ENCODE measurements at regions not wholly inside any gene's neighbourhood (a gene's known extent, or its start where the extent isn't known, plus 50 kb on each side); places are given as distances from the start of the nearest gene placed in this dataset.

DNA sequence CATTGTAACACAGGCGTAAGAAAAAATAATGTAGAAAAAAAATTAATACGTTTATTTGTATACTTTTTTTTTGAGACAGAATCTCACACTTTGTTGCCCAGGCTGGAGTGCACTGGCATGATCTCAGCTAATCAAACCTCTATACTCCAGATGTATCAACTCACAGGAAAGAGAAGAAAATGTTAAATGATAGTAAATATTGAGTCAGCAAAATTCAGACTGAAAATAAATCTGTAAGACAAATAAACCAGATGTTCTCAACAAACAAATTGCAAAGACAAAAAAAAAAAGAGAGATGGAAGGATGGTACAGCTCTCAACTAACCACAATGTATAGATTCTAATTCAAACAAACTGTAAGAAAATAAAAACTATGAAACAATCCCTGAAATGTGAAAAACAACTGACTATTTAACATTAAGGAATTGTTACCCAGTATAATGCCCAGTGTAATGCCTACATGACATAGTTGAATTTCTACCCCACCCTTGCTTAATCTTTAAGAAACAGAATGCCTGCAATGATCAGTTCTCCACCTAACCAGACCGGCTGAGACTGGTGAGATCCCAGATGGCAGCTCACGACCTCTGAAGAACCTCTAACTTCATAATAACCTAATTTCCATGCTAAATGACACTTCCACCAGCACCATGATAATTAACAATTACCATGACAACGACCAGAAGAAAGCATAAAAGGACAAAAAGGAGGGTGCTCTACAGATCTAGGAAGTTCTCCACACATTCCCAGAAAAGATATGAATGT, 272.0 kb upstream of the GNAI1 start:
- DNase-seq: no peak

DNA sequence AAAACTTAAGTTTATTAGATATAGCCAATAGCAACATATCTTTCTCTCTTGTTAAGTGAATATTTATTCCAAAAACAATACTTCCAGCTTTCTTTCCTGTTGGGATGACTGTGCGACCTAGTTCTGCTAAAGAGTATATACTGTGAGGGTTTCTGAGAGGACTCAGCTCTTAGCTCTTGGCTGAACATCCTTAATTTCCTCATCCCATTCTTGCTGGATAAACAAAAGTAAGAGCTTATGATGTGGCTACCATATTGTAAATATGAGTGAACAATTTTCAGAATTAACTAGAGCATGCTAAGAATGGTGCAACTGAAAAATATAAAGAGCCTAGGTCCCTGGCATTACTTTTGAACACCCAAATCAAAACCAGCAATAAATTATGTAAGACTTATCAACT, 279.5 kb upstream of the GNAI1 start:
- DNase-seq: no peak

DNA sequence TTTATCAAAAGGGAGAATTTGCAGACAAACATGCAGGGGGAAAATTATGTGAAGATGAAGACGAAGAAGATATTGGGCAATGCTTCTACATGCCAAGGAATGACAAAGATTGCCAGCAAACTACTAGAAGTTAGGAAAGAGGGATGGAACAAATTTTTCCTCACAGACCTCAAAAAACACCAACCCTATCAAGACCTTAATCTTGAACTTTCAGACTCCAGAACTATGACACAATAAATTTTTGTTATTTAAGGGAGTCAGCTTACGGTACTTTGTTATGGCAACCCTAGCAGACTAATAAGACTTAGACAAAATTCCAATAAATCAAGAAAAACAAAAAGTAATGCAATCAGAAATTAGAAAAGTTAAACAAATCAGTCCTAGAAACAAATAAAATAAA, 280.0 kb upstream of the GNAI1 start:
- DNase-seq: no peak

DNA sequence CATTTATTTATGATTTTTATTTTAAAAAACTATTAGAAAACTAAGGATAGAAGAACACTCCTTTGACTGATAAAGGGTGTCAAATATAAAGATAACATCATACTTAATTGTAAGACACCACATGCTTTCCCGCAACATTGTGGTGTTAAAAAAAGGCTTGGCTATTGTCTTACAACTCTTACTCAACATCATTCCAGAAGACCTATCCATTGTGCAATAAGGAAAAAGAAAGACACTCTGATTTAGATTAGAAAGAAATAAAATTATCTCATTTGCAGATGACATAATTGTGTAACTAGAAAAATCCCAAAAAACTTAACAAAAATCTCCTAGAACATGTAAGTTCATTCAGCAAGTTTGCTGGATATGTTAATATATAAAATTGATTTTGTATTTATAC, 296.7 kb upstream of the GNAI1 start:
- no peak for DNase-seq

DNA sequence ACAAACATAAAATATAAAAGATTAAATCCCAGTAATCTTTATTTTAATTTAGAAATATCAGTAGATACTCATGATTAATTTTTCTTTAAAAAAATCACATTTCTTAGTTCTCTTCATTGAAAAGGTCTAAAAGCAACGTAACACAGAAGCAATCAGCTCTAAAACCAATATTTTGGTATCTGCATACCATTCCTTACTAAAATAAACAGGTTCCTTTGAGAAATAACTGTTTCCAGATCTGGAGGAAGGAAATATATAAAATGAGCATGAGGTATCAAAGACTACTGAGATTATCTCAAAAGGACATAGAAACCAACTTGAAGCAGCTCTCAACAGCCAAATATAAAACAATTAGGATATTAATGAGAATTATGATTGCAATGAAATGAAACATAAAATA, 301.0 kb upstream of the GNAI1 start:
- no peak for DNase-seq

DNA sequence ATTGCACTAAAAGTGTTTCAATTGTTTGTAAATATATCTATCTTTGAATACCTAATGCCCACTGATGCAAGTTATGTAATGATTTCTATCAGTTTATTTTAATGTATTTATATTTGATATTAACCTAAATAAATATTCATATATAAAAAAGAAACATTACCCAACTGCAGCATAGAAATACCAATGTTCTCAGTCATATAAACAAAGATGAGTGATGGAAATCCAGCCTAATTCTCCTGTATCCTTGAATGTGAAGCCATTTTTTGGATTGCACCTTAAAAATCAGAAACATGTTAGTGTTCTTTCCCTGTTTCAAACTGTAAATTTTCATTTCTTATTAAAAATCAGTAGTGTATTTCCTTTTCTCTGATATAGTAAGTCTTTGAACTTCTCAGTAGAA, 305.8 kb upstream of the GNAI1 start:
- DNase-seq: no peak

DNA sequence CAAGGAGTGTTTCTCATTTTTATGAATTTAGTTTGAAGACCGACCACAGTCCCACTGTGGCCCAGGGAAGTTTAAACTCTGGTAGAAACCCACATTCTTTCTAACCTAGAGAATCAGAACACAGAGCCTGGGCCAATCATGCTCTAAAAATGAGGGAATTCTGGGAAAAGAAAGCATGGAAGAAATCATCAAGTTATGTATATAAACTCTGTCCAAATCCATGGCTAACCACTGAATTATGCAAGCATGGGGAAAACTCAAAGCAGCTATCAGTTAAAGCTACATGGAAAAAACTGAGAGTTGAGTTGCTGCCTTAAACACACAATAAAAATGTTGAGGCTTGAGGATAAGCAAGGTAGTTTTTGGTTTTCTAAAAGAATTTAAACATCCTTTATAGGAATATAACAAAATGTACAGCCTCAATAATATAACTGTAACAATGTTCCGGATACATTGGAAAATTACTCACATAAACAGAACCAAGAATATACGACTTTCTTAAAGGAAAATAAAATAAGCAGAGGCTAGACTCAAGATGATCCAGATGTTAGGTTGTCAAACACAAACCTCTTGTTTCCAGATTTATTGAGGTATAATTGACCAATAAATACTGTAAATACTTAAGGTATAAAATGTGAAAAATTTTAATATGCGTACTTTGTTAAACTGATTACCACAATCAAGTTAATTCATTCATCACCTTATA, 311.2 kb upstream of the GNAI1 start:
- no peak for DNase-seq

DNA sequence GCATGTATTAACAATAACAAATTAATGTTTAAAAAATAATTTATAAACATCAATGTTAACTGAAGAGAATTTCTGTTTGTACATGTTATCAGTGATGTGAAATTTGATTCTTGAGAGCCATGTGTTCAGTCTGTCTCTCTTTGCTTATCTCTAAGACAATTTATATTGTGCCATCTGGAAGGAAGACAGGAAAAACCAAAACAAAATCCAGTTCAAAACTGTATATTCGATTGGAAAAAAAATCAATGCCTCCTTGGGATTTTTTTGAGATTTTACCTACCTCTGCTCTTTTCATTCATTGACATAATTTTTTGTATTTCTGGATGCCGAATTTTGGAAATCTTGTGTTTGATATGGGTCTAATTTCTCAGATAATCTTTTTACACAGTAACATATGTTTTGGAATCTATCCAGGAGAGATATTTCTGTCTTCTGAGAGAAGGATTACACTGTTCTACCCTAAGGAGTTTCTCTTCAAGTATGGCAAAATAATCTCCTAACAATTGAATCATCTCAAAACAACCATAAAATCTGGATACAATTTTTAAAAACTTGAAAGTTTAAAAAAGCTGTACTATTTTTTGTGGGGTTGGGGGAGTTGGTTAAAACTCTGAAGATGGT, 311.9 kb upstream of the GNAI1 start:
- no peak for DNase-seq

DNA sequence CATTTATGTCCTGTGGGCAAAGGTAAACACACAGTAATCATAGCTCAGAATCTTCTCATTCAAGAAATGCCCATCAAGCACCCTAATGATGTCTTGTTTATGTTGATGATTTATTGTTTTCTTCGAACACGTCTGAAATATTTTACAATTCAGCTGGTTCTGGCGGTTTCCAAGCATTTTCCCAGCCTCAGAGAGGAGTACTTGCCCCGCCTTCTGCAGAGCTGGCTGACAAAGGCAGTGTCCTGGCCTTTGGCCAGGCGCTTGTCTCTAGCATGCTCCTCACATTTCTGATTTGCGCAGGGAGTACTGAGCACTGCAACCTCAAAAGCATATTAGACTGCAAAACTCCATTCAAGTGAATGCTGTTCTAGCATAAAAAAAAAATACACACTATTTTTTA, 314.2 kb upstream of the GNAI1 start:
- peak; percentile 48 for DNase-seq

DNA sequence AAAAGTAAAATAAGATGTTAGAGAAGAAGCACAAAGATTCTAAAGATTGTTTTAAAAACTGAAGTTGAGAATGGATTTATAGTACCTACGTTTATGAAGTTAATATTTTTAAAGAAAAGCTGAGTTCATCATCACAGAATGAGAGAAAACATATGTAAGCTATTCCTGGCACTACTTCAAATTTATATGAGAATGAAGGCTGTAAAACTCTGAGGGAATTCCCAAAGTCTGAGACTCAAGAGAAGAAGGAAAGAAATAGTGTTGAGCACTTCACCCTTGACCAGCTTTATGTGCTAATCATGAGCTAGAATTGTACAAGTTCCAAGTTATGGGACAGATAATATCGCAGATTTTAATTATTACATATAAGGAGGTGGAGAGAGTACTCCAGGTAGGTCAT, 323.7 kb upstream of the GNAI1 start:
- DNase-seq: no peak

DNA sequence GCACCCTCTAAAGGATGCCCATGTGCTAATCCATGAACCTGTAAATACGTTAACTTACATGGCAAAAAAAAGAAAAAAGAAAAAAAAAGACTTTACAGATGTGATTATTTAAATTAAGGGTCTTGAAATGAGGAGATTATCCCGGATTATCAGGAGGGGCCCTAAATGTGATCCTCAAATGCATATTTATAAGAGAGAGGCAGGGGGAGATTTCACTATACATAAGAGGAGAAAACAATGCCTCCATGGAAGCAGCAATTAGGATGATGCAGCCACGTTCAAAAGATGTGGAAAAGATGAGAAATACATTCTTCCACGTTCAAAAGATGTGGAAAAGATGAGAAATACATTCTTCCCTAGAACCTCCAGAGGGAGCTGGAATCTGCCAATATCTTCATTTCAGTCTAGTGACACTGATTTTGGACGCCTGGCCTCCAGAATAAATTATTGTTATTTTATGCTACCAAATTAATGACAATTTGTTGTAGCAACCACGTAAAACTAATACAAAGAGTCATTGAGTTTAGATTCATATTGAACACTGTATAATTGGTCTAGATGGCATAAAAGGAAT, 328.4 kb upstream of the GNAI1 start:
- DNase-seq: peak; percentile 20

DNA sequence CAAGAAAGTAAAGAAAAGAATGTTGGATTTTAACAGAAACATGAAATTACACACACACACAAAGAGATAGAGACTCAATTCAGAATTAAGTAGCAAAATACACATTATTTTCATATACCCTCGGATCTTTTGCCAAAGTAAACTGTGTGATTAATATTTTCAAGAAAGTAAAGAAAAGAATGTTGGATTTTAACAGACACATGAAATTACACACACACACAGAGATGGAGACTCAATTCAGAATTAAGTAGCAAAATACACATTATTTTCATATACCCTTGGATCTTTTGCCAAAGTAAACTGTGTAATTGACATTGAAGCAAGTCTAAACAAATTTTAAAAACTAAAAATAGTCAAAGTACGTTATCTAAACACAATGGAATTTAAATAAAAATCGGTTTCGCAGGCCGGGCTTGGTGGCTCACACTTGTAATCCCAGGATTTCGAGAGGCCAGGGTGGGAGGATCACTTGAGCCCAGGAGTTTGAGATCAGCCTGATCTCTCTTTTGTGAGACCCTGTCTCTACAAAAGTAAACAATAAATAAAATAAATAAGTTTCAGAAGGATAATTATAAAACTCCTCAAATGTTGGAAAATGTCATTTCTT, 337.3 kb upstream of the MAGI2 start:
- peak; percentile 31 for DNase-seq

DNA sequence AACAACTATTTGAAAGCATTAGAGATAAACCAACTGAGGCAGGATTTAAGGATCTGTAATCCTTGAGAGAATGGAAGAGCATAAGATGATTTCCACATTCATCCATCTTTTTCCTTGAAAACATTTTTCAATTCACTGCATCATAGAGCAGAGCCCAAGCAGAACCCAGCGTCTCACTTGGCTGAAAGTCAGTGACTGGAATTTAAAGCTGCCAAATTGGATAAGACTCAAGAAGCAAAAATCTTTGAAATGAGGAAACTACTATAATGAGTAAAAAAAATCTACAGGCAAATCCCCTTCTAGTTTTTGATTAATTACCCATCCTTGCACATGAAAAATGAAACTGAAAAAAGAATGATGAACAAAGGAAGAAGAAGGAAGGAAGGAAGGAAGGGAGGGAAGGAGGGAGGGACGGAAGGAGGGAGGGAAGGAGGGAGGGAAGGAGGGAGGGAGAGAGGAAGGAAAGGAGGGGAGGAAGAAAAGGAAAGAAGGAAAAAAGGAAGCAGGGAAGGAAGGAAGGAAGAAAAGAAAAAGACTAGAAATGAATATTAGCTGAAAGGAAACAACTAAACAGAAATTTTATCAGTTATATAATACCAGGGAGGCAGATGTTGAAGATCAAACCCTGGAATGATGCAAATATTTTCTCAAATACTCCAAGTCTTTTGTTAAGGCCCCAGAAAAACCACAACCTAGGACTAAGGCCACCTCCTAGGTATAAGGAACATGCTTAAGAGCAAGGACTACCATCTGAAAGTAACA, 336.3 kb upstream of the MAGI2 start:
- DNase-seq: no peak

DNA sequence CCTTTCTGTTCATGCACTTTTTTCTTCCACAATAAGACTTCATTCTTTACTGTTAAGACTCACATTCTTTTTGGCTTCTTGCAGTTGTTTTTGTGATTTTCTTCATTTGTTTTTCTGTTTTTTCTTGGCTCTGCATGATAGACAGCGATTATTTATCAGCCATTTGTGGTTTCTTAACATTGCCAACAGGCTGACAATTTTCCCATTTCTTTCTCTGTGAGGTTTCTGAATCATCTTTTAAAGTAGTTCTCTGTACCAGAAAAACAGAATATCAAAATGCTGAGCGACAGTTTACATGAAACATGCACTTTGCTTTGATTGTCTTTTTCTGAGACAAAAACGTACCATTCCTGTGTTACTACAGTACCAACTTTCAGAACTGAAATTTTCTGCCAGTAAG, 334.2 kb upstream of the MAGI2 start:
- no peak for DNase-seq

DNA sequence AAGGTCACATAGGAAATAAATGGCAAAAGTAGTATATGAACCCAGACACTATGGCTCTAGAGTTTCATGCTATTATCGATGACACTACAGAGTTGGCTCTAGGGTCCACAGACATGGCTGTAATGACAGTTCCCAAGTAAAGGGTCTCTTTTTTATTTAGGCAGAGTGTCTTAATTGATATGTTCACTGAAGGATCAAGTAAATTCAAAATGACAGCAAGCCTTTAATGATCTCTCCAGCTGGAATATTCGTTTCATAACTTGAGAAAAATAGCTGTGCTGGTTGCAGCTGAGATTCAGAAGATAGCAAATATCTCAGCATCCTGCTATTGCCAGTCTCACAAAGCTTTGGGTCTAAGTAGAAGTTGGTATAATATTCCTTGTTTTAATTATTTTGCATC, 333.6 kb upstream of the MAGI2 start:
- DNase-seq: no peak

DNA sequence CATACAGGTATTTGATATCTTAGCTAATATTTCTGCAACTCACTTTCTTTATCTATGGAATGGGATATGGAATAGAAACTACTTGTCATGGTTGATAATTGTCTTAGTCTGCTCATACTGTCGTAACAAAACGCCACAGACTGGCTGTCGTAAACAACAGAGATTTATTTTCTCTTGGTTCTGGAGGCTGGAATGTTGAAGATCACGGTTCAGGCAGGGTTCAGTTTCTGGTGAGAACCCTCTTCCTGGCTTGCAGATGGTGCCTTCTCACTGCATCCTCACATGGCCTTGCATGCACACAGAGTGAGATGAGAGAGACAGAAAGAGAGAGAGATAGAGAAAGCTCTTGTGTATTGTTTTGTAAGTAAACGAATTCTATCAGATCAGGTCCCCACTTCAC, 332.7 kb upstream of the MAGI2 start:
- no peak for DNase-seq

DNA sequence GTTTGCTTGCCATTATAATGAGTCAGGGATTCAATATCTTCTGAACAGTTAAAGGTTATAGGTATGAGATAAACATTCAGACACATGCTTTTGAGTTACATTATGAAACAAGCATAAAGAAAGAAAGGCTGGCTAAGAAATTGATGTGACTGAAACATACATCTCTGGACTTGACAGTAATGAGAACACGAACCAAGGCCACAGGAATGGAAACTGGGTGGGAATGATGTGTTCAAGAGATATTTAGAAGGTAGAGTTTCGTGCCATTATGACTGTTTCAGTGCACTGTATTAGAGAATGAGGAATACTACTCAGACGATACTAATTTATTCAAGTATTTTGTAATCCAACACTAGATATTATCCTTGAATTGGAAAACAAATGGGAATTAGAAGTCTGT, 332.1 kb upstream of the MAGI2 start:
- no peak for DNase-seq

DNA sequence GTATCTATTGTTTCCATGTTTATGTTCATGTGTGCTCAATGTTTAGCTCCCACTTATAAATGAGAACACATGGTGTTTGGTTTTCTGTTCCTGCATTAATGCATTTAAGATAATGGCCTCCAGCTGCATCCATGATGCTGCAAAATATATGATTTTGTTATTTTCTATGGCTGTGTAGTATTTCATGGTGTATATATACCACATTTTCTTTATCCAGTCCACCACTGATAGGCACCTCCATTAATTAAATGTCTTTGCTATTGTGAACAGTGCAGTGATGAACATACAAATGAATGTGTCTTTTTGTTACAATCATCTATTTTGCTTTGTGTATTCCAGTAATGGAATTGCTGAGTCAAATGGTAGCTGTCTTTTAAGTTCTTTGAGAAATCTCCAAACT, 329.4 kb upstream of the MAGI2 start:
- no peak for DNase-seq

DNA sequence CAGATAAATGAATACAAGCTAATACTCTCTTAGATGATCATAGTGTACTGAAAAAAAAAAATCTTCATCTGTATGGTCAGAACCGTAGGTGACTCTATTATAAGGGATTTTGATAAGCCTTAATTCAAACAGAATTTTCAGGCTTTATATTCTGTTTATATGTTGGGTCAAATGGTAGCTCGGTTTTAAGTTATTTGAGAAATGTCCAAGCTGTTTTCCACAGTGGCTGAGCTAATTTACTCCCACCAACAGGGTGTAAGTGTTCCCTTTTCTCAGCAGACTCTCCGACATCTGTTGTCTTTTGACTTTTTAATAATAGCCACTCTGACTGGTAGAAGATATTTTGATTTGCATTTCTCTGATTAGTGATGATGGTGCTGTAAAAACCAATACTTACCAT, 328.8 kb upstream of the MAGI2 start:
- no peak for DNase-seq

DNA sequence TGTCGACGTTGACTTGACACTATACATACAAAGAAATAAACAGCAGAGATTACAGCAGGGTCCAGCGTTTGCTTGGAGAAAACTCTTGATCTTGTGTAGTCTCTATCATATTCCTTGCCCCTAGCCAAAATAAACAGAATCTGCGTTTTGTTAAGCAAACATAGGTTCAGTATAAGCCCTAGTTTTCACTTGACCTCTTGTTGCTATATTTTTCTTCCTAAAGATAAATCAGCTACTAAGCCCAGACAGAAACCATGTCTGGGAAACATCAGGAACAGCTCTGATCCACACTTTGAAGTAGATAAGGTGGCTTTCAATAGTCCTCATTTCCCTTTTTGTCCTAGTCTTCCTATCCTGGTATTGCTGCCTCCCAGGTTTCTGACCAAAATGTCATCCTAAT, 328.2 kb upstream of the MAGI2 start:
- no peak for DNase-seq

DNA sequence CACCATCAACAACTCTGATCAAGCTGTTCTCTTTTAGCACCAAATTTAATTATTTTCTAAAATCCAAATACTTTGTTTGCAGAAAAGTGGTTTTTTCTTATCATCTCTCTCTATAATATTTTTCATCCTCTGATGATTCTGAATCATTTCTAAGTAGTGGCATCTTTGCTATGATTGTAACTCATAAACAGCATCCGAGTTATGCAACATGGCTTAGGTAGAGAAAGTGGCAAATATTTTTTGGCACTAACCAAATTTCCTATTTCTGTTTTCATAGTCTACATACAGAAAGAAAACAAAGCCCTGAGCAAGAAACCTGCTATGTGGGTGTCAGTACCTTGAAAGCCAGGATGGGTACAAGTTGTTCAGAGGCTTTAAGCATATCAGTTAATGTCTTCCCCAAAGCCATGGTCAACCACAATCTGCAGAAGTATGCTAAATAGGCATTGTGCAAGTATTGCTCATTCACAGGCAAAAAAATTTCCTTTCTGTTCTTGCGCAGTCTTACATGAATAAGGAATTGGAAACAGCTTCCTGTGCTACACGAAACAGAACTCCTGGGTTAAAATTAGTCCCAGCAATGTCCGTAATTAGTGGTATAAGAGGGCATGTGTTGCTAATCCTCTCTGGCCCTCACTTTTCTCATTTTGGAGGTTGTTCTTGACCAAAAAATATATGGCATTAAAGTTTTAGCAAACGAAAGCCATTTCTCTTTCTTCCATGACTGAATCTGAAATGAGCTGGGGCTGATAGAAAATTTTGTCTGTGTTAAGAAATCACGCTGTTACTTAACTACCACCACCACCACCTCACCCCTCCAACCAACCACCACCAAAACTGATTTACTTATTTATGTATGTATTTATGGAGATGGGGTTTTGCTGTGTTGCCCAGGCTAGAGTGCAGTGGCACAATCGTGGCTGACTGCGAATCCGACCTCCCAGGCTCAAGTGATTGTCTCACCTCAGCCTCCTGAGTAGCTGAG, 325.6 kb upstream of the MAGI2 start:
- DNase-seq: no peak

DNA sequence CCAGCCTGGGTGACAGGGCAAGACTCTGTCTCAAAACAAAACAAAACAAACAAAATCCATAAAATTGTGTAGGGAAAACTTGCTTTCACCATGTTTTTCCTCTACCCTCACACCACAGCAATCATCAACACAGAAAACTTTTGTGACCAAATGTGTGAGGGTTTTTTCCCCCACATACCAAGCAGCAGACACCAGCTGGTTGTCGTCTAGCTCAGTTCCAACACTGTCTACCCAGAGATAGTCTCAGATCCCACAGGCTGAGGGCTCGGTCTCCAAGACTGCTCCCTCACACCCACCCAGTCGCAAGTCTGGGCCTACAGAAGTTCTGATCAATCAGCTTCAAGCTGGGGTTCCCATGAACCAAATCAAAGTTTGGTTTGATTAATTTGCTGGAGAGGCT, 322.4 kb upstream of the MAGI2 start:
- DNase-seq: no peak

Data from COR-L47 (cell line).